A673 (cell line): ENCODE measurements at regions not wholly inside any gene's neighbourhood (a gene's known extent, or its start where the extent isn't known, plus 50 kb on each side); places are given as distances from the start of the nearest gene placed in this dataset.

ENCODE experiments used
- BruUV-seq: library from RNA; stranded (reverse); fragments of 400-500 nt; replicated peaks from 2 replicates; lab custom pipeline; 2021; lab: Mats Ljungman, UMichigan
- CTCF ChIA-PET: fragments of 300-600 bp; sonication (Branson Sonifier 250); formaldehyde crosslinking; loops from one replicate; lab custom pipeline; 2022; ENCODE audit warnings: antibody characterized with exemption; lab: Charles Lee
- POLR2A ChIA-PET: fragments of 300-600 bp; sonication (Branson Sonifier 250); formaldehyde crosslinking; loops from one replicate; lab custom pipeline; 2022; ENCODE audit warnings: antibody characterized with exemption; ENCODE audit not compliant: low non-redundant PET; lab: Charles Lee
- DNase-seq: peaks from one replicate; pipeline ENCODE4 v3.0.0-alpha.2; 2015; ENCODE audit warnings: low spot score
- H3K27ac ChIP-seq: fragments of 200-600 bp; sonication (generic); 2 replicates; pipeline ENCODE4 v1.5.1; 2016; ENCODE audit warnings: mixed run types, low read depth, mild to moderate bottlenecking, mixed read lengths, antibody characterized with exemption, low read length; ENCODE audit not compliant: poor library complexity, severe bottlenecking
- H3K27me3 ChIP-seq: fragments of 200-600 bp; sonication (generic); replicated peaks from 2 replicates; pipeline ENCODE4 v1.6.1; 2017; ENCODE audit warnings: mixed run types, low read depth, mild to moderate bottlenecking, mixed read lengths, antibody characterized with exemption, low read length; ENCODE audit not compliant: insufficient read depth, poor library complexity
- H3K36me3 ChIP-seq: fragments of 200-600 bp; sonication (generic); 2 replicates; pipeline ENCODE4 v1.6.1; 2016; ENCODE audit warnings: mixed run types, mild to moderate bottlenecking, mixed read lengths, antibody characterized with exemption, low read length; ENCODE audit not compliant: insufficient read depth, poor library complexity, severe bottlenecking
- H3K4me1 ChIP-seq: fragments of 200-600 bp; sonication (generic); 2 replicates; pipeline ENCODE4 v1.6.1; 2017; ENCODE audit warnings: mixed run types, mild to moderate bottlenecking, mixed read lengths, antibody characterized with exemption, low read length; ENCODE audit not compliant: insufficient read depth, poor library complexity, severe bottlenecking
- H3K4me3 ChIP-seq: fragments of 200-600 bp; sonication (generic); 2 replicates; pipeline ENCODE4 v1.5.1; 2016; ENCODE audit warnings: low read depth, mixed run types, mild to moderate bottlenecking, mixed read lengths, low read length; ENCODE audit not compliant: poor library complexity, severe bottlenecking
- H3K9me3 ChIP-seq: fragments of 200-600 bp; sonication (generic); 2 replicates; pipeline ENCODE4 v1.6.1; 2016; ENCODE audit warnings: mixed run types, low read depth, mild to moderate bottlenecking, mixed read lengths, antibody characterized with exemption, low read length; ENCODE audit not compliant: poor library complexity, severe bottlenecking
- CTCF ChIP-seq: fragments of 300-800, 200-600 bp; sonication (generic); conservative IDR thresholded peaks from 2 replicates; pipeline ENCODE4 v1.5.1; 2017; ENCODE audit warnings: low read depth, mild to moderate bottlenecking, antibody characterized with exemption, low read length, moderate library complexity, mixed read lengths
- EZH2 ChIP-seq: fragments of 200-600 bp; sonication (generic); IDR thresholded peaks from 2 replicates; pipeline ENCODE4 v1.6.1; 2017; ENCODE audit warnings: borderline replicate concordance, low read depth, mild to moderate bottlenecking, mixed read lengths, antibody characterized with exemption, low read length; ENCODE audit not compliant: poor library complexity, severe bottlenecking
- intact Hi-C: fragments of 100-400 bp; cut with micrococcal nuclease; formaldehyde crosslinking; loops from one replicate; pipeline ENCODE4 v1.10.0; 2022; ENCODE audit not compliant: unreplicated experiment

- Histone ChIP-seq H3K9me3 (no peaks in the 10 kb centered on the region), H3K27ac (no peak overlapping the region), H3K27me3 (no peaks in the 10 kb centered on the region), H3K4me1 (no peaks in the 10 kb centered on the region), H3K4me3 (no peak overlapping the region), H3K36me3 (no peaks in the 10 kb centered on the region)
- TF ChIP-seq CTCF (no peak), EZH2 (no peak)
- intact Hi-C loops: no loop called here
- POLR2A ChIA-PET: no interaction called here
- CTCF ChIA-PET: no interaction called here
- BruUV-seq: no TSS peak
- DNase-seq: no peak
Observed at GRCh38 chr3:76664816-76665215, 375.1 kb upstream of the ROBO2 start.

- BruUV-seq: no TSS peak
- ChIA-PET POLR2A (no interaction called here), CTCF (no interaction called here)
- DNase-seq: no peak
- no peak for TF ChIP-seq CTCF
- TF ChIP-seq EZH2: no peak
- H3K27ac ChIP-seq: no peak overlapping the region
- no peaks in the 10 kb centered on the region for H3K4me1 ChIP-seq
- no peak overlapping the region for H3K4me3 ChIP-seq
- intact Hi-C loops: no loop called here
- no peaks in the 10 kb centered on the region for H3K36me3 ChIP-seq
- H3K9me3 ChIP-seq: no peaks in the 10 kb centered on the region
- no peaks in the 10 kb centered on the region for H3K27me3 ChIP-seq
Observed at GRCh38 chr3:76668653-76669052, 371.2 kb upstream of the ROBO2 start.

- no peak overlapping the region for H3K4me3 ChIP-seq
- intact Hi-C loops: no loop called here
- TF ChIP-seq EZH2 (no peak), CTCF (no peak)
- POLR2A ChIA-PET: no interaction called here
- BruUV-seq: no TSS peak
- H3K4me1 ChIP-seq: no peaks in the 10 kb centered on the region
- H3K27me3 ChIP-seq: no peaks in the 10 kb centered on the region
- H3K9me3 ChIP-seq: no peaks in the 10 kb centered on the region
- H3K27ac ChIP-seq: no peak overlapping the region
- no peaks in the 10 kb centered on the region for H3K36me3 ChIP-seq
- no peak for DNase-seq
- CTCF ChIA-PET: no interaction called here
Observed at GRCh38 chr3:76669322-76669721, 370.6 kb upstream of the ROBO2 start.

- intact Hi-C loops: no loop called here
- DNase-seq: no peak
- no peaks in the 10 kb centered on the region for H3K36me3 ChIP-seq
- TF ChIP-seq EZH2 (no peak), CTCF (no peak)
- H3K4me3 ChIP-seq: no peak overlapping the region
- H3K4me1 ChIP-seq: no peaks in the 10 kb centered on the region
- BruUV-seq: no TSS peak
- H3K27me3 ChIP-seq: no peaks in the 10 kb centered on the region
- H3K9me3 ChIP-seq: no peaks in the 10 kb centered on the region
- CTCF ChIA-PET: no interaction called here
- no peak overlapping the region for H3K27ac ChIP-seq
- POLR2A ChIA-PET: no interaction called here
Observed at GRCh38 chr3:76673171-76673570, 366.7 kb upstream of the ROBO2 start.
